NCI-H460 (cell line): ENCODE measurements at regions not wholly inside any gene's neighbourhood (a gene's known extent, or its start where the extent isn't known, plus 50 kb on each side); places are given as distances from the start of the nearest gene placed in this dataset.

ENCODE experiments used
- DNase-seq: peaks from one replicate; pipeline ENCODE4 v3.0.0-alpha.2; 2016; ENCODE audit warnings: low read depth; ENCODE audit errors: extremely low read depth

- DNase-seq, result no peak
Measured at GRCh38 chr9:106575823-106576222, 287.1 kb upstream of the ZNF462 start.

GRCh38 chr9:106576232-106576760, 286.7 kb upstream of the ZNF462 start:
- DNase-seq, result no peak

GRCh38 chr9:106577121-106577520, 285.8 kb upstream of the ZNF462 start:
- no peak for DNase-seq

GRCh38 chr9:106580546-106580945, 282.4 kb upstream of the ZNF462 start:
- no peak for DNase-seq

- no peak for DNase-seq
Measured at GRCh38 chr9:106581973-106582372, 281.0 kb upstream of the ZNF462 start.

- no peak for DNase-seq
Measured at GRCh38 chr9:106583751-106584150, 279.2 kb upstream of the ZNF462 start.

GRCh38 chr9:106587042-106587441, 275.9 kb upstream of the ZNF462 start:
- no peak for DNase-seq

GRCh38 chr9:106588626-106589025, 274.3 kb upstream of the ZNF462 start:
- DNase-seq, result no peak

DNA sequence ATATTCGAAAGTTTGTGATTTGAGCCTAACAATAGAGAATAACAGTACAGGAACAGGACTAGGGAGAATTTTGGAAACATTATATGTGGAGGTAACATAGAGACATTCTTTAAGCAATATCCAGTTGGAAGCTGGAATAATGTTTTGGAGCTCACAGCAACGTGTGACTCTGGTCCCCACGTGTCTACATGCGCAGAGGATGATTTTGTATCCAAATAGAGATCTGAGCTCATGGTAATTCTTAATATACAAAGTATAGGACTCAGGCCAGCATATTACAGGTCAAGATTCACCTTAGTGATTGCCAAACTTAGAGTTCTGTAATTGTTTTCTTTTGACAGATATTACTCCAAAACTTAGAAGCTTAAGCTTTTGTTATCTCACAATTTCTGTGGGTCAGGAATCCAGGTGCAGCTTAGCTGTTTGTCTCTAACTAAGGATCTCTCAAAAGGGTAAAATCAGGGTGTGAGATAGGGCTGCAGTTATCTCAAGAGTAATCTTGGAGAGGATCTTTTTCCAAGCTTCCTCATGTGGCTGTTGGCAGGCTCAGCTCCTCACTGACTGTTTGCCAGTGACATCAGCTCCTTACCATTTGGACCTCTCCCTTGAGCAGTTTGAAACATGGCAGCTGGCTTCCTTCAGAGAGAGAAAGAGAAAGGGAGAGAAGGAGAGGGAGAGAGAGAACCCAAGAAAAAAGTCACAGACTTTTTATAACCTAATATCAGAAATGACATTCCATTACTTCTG, 272.0 kb upstream of the ZNF462 start:
- no peak for DNase-seq

- DNase-seq, result no peak
Measured at GRCh38 chr9:106593201-106593600, 269.8 kb upstream of the ZNF462 start.

- no peak for DNase-seq
Measured at GRCh38 chr9:106596984-106597383, 266.0 kb upstream of the ZNF462 start.

- DNase-seq, result no peak
Measured at GRCh38 chr9:106600955-106601560, 261.9 kb upstream of the ZNF462 start.

- no peak for DNase-seq
Measured at GRCh38 chr9:106602344-106602743, 260.6 kb upstream of the ZNF462 start.

DNA sequence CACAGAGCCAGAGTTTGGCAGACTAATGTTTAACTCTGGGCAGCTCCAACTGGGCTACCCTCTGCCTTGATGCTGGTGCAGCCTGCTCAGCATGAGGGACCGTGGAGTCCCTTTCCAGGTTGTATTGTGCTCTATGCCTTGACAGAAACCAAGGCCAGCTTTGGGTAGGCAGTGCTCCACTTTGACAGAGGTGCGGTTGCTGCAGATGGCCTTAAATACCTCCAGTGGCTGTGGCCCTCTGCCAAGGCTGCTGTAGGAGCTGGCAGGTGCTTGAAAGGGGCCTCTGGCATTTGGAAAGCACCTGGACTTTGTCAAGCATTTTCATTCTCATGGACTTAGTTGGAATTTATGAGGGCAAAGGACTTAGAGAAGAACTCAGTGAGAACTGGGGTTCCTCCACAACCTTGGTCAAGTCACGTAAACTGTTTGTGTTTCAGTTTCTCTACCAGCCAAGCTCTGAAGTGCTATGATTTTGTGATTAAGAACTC, 249.7 kb upstream of the ZNF462 start:
- DNase-seq, result no peak

GRCh38 chr9:106615118-106615889, 247.7 kb upstream of the ZNF462 start:
- DNase-seq, result no peak

- no peak for DNase-seq
Measured at GRCh38 chr9:106616026-106616425, 246.9 kb upstream of the ZNF462 start.

DNA sequence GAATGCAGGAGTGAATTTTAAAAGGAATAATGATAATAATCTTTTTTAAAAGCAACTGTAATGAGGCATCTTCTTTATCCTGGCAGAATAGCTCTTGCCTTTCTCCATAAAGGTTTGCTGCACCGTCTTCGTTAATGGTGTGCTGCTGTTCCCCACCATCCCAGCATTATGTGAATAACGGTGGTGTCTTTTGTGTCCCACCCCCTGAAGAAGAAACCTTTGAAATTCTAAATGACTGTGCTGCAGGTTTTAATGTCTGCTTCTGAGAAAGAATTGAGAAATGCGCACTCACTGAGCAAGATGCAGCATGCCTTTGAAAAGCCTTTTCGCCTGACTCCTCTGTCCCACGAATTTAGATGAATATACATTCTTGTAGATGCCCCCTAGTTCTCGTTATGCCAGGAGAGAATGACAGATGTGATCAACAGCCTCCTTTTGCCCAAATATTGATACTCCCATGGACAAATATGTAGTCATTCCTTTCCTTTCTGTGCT, 246.1 kb upstream of the ZNF462 start:
- no peak for DNase-seq

DNA sequence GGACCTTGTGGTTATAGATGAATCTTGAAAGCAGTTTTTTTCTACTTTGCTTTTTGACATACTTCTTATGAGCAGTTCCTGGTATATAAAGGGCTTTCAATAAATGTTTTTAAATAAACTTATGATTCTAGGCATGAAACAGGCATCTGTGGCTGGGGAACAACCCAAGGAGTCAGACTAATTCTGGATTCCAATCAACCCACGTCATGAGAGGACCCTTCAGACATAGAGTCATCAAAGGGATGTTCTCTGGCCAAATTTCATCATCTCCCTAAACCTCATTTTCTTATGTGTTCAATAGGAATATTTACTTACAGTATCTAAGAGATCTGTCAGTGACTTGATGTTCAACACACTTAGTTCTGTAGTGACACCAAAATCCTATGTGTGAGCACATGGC, 243.8 kb upstream of the ZNF462 start:
- no peak for DNase-seq

- no peak for DNase-seq
Measured at GRCh38 chr9:106620081-106620480, 242.9 kb upstream of the ZNF462 start.

DNA sequence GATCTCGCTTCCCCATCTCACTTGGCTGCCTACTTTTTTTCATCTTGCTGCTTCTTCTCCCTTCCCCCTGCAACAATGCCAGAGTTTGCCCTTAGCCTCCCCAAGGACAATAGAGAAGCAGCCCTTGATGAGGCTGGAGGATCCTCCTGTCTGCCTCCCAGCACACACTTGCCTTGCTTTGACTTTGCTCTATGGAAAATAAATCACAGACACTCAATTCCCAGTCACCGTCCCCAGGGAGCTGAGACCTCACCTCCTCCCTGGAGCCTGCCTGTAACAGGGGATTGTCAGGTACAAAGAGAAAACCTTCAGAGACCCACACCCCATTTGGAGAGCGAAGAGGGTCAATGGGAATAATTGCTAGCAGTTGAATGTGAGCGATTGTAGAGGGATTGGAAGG, 242.1 kb upstream of the ZNF462 start:
- no peak for DNase-seq
